8988T (cell line): ENCODE measurements at regions not wholly inside any gene's neighbourhood (a gene's known extent, or its start where the extent isn't known, plus 50 kb on each side); places are given as distances from the start of the nearest gene placed in this dataset.
"Not testable (repeated sequence)": the region's sequence is repeated elsewhere in the genome, so short reads cannot be mapped to it uniquely, and the experiment has no call there.

ENCODE experiments used
- DNase-seq: peaks from one replicate; pipeline ENCODE4 v3.0.0; 2011

DNA sequence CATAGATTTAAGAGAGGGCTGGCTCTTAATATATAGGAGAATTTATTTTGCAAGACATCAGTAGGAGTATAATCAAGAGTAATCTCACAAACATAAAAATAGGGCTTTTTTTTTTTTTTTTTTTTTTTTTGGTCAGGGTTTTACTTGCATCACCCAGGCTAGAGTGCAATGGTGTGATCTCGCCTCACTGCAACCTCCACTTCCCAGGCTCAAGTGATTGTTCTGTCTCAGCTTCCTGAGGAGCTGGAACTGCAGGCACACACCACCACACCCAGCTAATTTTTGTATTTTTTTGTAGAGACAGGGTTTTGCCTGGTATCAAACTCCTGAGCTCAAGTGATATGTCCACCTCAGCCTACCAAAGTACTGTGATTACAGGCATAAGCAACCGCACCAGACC lies 535.3 kb downstream of the CCSER2 start:
- no peak for DNase-seq

DNA sequence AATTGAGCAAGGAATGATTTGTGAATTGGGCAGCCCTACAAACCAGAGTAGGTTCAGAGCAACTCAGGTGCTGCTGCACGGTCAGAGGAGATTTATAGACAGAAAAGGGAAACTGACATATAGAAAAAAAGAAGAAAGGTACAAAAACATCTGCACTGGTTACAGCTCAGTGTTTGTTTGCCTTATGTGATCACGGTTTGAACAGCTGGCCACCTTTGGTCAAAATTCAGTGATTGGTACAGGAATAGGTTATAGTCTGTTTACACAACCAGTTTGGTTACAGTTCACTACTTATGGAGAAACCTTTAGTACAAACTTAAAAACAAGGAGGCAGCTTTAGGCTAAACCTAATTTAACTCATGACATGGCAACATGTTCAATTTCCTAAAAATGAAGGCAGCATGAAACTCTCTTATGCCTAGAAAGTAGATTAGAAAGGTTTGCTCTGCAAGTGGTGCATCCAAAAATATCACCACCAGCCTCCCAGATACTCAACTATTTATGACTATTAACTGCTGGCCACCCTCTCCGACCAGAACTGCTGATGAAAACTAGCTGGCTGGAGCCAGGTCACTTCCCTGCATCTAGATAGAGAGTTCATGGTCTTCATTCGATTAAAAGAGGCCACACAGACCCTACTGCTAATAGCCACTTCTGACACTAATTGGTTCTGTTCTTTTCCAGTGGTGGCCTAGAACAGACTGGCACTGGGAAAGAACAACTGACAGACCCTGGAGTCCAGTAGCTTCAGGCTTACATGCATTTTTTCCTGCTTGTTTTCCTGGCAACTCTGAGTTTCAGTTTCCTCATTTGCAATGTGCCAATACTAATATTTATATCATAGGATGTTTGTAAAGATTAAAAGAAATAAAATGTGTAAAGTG lies 548.0 kb downstream of the CCSER2 start:
- no peak for DNase-seq

GRCh38 chr10:84879991-84880390 lies 551.6 kb downstream of the CCSER2 start:
- DNase-seq = no peak

GRCh38 chr10:84881696-84882095 lies 553.3 kb downstream of the CCSER2 start:
- not testable (repeated sequence) for DNase-seq

DNA sequence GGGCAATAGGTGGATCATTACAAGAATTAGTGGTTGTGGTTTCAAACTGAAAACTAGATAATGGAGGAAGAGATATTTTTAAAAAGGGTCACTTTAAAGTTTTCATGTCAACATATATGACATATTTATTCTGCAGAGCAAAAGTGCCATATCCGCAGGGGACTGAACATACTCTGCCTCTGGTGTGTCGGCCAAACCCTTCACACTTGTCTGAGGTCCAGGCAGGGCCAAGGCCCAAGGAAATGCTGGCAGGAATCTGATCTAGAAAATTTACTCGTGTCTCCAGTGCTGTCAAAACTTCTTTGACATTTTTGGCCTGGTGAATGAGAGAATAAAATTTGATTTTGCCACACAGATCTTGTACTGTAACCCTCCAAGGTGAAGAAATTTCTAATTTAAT lies 562.3 kb downstream of the CCSER2 start:
- DNase-seq = no peak

- no peak for DNase-seq
These were observed 563.2 kb downstream of the CCSER2 start for GRCh38 chr10:84891631-84892030.

DNA sequence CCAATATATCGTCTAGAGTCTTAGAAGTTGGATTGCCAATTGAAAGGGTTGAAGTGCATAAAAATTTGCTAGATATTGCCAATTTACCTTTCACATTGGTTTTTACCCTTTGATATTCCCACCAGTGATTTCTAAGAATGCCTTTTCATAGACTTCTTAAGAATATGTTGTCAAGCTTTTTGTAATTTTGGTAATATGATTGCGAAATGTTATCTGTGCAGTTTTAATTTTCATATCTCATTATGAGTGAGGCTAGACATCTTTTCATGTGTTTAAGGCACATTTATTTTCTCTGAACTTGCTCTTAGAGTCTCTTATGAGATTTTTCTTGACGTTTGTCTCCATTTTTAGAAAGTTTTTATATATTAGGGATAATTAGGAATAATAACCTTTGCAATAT lies 567.2 kb downstream of the CCSER2 start:
- DNase-seq = no peak

DNA sequence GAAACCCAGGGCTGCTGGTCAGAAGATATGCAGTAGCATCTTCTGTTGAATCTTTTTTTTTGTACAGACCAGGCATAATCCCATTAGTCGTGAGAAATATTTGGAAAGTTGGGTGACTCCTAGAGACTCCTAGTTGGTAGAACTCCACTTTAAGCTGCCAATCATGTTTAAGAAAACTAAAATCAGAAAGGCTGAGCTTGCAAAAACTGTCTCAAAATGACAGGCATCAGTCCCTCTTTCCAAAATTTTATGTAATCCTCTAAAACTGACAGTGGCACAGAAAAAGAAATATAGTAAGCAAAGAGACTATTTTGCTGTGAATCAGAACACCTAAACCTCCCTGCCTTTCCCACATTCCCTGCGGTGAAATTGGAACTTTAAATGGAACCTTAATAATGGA lies 568.5 kb downstream of the CCSER2 start:
- DNase-seq = no peak

- DNase-seq = no peak
These were observed 570.9 kb downstream of the CCSER2 start for GRCh38 chr10:84899268-84899667.

DNA sequence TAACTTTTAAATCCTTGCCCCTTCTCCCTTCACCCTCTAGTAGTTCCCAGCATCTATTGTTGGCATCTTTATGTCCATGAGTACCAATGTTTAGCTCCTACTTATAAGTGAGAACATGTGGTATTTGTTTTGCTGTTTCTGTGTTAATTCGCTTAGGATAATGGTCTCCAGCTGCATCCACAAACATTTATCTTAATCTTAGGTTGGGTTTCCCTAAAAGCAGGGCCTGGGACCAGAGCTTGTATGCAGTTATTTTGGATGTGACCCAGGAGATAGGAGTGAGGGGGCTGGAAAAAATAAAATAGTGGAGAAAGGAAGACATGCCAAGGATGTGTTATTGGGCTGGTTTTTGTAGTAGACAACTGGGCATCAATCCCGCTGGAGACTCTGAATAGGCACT lies 571.8 kb downstream of the CCSER2 start:
- DNase-seq = no peak

GRCh38 chr10:84901885-84902284 lies 573.5 kb downstream of the CCSER2 start:
- DNase-seq = no peak

DNA sequence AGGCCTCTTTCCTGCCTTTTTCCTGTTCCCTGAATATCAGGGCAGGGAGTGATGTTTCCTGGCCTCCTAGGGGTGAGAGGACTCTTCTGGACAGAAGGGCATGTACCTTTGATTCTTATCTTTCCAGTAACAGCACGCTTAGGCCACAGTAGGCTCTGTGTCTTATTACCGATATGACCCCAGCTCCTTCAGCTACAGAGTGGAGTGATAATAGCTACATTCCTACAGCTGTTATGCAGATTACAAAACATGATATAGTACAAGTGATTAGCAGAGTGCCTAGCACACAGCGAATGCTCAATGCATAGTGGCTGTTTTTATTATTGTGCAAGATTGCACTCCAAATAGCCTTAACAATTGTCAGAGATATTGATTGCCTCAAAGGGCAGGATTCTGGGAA lies 574.2 kb downstream of the CCSER2 start:
- DNase-seq = no peak

- no peak for DNase-seq
These were observed 574.9 kb downstream of the CCSER2 start for GRCh38 chr10:84903320-84903719.

GRCh38 chr10:84907461-84908009 lies 579.1 kb downstream of the CCSER2 start:
- no peak for DNase-seq

DNA sequence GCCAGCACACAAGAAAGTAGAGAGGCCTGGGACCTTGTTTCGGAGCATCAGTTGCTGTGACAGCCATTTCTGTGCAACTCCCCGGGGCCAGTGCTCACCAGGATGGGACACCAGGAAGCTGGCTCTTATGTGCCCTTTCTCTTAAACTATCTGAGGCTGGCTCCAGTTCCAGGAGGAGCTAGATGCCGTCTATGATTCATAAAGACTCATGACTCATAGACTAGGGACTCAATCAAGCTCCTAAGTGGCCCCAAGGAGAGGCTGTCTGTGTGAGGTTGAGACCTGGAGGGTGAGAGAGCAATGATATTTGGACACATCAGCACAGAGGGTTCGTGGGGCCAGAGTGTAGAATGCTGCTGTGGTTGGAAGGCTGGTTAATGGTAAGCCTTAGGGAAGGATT lies 580.1 kb downstream of the CCSER2 start:
- no peak for DNase-seq

DNA sequence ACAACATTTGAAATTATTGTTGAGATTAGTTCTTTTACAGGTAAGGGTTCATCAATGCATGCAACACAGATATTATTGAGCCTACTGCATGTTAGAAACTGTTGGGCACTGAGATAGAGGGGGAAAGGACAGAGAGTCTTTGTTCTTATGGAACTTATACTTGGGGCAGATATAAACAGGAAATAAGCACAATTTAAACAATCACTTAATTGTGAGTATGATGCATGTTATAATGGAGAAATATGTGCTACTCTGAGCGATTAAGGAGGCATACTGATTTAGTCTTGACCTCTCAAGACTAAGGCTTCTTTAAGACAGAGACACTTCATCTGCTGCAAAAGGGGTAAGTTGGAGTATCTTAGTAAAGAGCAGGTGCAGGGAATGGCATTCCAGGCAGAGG lies 593.3 kb downstream of the CCSER2 start:
- no peak for DNase-seq

- no peak for DNase-seq
These were observed 595.7 kb downstream of the CCSER2 start for GRCh38 chr10:84924131-84924530.

DNA sequence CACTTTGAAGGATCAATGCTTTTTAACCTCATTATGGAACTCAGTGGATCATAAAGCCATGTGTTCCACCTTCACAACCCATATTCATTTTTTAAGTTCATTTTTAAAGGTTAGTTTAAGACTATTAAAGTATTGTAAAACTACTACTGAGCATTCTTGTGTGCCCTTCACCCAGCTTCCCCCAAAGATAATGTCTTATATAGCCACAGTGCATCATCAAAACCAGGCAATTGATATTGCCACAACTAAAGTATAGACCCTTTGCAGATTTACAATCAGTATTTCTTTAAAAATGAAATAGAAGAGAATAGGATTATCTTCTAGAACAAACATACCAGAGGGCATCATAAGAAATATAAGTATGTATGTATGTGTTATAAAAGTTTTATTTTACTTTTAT lies 597.1 kb downstream of the CCSER2 start:
- no peak for DNase-seq

- DNase-seq = no peak
These were observed 605.0 kb downstream of the CCSER2 start for GRCh38 chr10:84933402-84933801.

GRCh38 chr10:84935772-84936171 lies 607.4 kb downstream of the CCSER2 start:
- DNase-seq = no peak

DNA sequence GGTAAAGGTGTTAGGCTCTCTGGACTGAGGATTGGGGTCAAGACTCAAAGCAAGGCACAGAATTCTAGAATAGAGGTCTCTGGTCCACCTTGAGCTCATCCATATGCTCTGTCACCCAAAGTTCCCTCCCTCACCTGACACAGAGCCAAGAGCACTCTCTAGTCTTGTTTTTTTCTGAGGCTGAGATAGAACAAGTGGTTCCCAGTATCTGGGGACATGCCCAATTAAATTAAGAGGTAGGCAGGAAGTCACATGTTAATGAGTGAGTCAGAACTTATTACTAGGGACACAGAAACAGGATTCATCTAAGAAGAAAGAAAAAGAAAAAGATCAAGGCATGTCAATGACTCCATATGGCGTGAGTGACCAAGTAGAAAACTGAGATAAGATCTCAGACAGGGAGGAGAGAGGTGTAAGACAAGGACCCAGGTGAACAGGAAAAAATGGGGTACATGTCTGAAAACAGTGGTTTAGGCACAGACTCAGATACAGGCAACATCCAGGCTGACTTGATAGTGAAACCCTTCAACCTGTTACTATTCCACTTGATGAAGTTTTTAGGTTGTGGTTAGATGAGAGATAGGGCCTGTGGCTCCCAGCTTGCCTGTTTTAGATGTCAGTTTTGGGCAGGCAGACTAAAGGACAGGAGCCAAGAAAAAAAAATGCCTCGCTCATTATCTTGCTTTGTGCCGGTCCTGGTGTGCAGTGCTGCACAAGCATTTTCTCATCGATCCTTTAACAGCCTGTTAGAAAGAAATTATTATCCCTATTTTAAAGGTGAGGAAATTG lies 609.9 kb downstream of the CCSER2 start:
- no peak for DNase-seq

DNA sequence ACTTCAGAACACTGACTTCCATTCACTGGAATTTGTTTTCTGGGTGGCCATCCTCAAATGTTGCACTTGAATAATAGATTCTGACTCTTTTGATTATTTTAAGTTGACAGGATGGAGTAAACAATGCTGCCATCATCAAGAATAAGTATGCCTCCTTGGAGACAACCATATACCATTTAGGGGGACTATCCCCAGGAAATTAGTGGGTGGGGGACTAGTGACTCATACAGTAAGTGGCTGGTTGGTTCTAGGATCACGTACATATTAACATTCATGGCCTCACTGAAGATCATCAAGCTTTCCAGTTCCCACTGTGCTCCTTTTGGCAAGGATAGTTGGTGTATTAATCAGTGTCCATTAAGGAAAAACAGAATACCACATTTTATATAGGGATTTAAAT lies 615.2 kb downstream of the CCSER2 start:
- DNase-seq = no peak

DNA sequence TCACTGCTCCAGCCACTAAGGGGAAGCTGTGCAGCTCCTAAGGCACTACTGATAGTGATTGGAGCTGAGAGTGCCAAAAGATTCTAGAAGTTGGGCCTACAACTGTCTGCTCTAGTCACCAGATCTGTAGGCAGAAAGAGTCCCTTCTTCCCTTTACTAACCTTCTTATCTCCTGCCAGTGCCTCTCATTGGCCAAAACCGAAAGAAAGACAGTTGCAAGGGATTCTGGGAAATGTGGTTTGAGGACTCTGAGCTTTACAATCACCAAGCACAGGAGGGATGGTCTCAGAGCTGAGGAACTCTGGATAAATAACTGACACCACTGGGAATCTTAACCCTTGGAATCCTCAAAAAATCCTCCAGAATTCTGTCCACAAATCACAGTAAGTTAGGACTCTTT lies 615.8 kb downstream of the CCSER2 start:
- no peak for DNase-seq

GRCh38 chr10:84945791-84946190 lies 617.4 kb downstream of the CCSER2 start:
- DNase-seq = no peak
